ENCODE measurements at regions not wholly inside any gene's neighbourhood (a gene's known extent, or its start where the extent isn't known, plus 50 kb on each side); places are given as distances from the start of the nearest gene placed in this dataset.

- TF ChIP-seq EZH2 (IDR thresholded peaks at IDR 0.05; ENCODE audit: low read length), result no peak
- TF ChIP-seq, protein P1, sequence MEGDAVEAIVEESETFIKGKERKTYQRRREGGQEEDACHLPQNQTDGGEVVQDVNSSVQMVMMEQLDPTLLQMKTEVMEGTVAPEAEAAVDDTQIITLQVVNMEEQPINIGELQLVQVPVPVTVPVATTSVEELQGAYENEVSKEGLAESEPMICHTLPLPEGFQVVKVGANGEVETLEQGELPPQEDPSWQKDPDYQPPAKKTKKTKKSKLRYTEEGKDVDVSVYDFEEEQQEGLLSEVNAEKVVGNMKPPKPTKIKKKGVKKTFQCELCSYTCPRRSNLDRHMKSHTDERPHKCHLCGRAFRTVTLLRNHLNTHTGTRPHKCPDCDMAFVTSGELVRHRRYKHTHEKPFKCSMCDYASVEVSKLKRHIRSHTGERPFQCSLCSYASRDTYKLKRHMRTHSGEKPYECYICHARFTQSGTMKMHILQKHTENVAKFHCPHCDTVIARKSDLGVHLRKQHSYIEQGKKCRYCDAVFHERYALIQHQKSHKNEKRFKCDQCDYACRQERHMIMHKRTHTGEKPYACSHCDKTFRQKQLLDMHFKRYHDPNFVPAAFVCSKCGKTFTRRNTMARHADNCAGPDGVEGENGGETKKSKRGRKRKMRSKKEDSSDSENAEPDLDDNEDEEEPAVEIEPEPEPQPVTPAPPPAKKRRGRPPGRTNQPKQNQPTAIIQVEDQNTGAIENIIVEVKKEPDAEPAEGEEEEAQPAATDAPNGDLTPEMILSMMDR (optimal IDR thresholded peaks at IDR 0.05 in 1 of 3, IDR thresholded peaks at IDR 0.05 in 1 of 3, conservative IDR thresholded peaks at IDR 0.05 in 1 of 3; ENCODE audit: extremely low read depth in 1 of 3, insufficient read depth in 2 of 3, low read length in 3 of 3), result no peak
Measured at GRCh38 chr6:119506631-119507174, 157.1 kb upstream of the MAN1A1 start.

Data from keratinocyte (primary cell).